ENCODE measurements at regions not wholly inside any gene's neighbourhood (a gene's known extent, or its start where the extent isn't known, plus 50 kb on each side); places are given as distances from the start of the nearest gene placed in this dataset.

DNA sequence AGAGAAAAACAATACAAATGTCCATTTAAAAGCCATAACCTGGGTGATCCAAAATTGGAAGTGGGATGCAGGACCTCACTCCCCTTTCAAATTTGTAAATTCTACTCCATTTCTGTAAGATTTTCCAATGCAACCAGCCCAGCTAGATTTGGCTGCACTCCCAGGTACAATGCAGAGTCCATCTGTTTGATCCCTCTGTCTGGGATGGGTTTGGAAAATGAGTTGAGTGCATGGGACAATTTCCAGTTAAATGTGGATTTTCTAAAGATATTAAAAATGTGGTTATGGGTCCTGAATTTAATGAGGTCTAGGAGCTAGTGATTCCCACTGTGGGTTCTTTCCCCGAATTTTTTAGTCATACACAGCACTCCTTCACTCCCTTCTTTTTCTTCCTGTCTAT is 104.0 kb upstream of the ATP10B start:
- H3K9me3 ChIP-seq (ENCODE audit: control insufficient read depth, insufficient read depth, low read length), result no peaks in the 10 kb centered on the region
- POLR2A ChIA-PET, result no interaction called here
- DNase-seq (ENCODE audit: low read depth, low spot score), result no peak
- CTCF ChIA-PET, result no interaction called here
- TF ChIP-seq, protein P1, sequence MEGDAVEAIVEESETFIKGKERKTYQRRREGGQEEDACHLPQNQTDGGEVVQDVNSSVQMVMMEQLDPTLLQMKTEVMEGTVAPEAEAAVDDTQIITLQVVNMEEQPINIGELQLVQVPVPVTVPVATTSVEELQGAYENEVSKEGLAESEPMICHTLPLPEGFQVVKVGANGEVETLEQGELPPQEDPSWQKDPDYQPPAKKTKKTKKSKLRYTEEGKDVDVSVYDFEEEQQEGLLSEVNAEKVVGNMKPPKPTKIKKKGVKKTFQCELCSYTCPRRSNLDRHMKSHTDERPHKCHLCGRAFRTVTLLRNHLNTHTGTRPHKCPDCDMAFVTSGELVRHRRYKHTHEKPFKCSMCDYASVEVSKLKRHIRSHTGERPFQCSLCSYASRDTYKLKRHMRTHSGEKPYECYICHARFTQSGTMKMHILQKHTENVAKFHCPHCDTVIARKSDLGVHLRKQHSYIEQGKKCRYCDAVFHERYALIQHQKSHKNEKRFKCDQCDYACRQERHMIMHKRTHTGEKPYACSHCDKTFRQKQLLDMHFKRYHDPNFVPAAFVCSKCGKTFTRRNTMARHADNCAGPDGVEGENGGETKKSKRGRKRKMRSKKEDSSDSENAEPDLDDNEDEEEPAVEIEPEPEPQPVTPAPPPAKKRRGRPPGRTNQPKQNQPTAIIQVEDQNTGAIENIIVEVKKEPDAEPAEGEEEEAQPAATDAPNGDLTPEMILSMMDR (IDR thresholded peaks at IDR 0.05; ENCODE audit: low read depth, low read length), result no peak
- H3K27me3 ChIP-seq (ENCODE audit: control insufficient read depth, insufficient read depth, low read length), result no peaks in the 10 kb centered on the region
- H3K27ac ChIP-seq (ENCODE audit: low read depth, low read length), result no peak overlapping the region
- H3K4me3 ChIP-seq (ENCODE audit: low read depth, low read length), result no peak overlapping the region

DNA sequence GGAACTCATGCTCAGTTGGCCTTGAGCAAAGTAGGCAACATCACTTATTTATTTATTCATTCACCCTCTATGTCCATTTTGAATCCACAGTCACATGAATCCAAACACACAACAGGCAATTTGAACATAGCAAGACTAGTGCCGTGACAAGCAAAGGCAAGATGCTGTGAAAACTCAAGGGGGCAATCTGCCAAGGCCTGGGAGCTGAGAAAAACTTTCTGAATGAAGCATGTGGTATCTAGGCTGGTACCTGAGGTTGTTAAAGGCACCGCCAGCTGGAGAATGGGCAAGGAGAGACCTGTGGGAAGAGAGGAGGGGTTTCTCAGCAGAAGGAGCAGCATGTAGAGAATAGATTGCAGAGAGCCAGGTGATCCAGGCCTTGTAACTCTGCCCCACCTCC is 98.3 kb upstream of the ATP10B start:
- Histone ChIP-seq H3K4me3 (ENCODE audit: low read depth, low read length) (no peak overlapping the region), H3K27ac (ENCODE audit: low read depth, low read length) (no peak overlapping the region), H3K27me3 (ENCODE audit: control insufficient read depth, insufficient read depth, low read length) (no peaks in the 10 kb centered on the region), H3K9me3 (ENCODE audit: control insufficient read depth, insufficient read depth, low read length) (no peaks in the 10 kb centered on the region; the same call in 1 of the 2 replicates)
- TF ChIP-seq, protein P1 (IDR thresholded peaks at IDR 0.05; ENCODE audit: low read depth, low read length), result no peak
- DNase-seq (ENCODE audit: low read depth, low spot score), result no peak
- POLR2A ChIA-PET, result no interaction called here
- CTCF ChIA-PET, result no interaction called here

DNA sequence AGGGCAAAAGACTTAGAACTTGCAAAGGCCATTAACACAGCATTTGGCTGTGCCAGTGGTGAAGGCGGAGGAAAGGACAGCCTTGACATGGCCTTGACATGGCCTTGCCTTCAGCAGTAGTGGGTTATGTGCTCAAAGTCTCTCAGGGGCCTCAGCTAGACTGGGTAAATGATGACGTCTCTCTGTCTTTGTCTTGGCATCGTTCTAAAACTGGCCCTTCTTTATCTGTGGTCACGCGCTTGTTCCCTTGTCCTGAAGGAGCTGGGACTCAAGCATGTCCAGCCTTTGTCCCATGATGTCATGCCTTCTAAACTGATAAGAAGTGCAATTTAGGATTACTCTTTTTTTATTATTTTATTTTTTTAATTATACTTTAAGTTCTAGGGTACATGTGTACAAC is 88.7 kb upstream of the ATP10B start:
- ChIA-PET POLR2A (no interaction called here), CTCF (no interaction called here)
- Histone ChIP-seq H3K4me3 (ENCODE audit: low read depth, low read length) (no peak overlapping the region), H3K9me3 (ENCODE audit: control insufficient read depth, insufficient read depth, low read length) (peaks cover 14% of the 10 kb centered on the region; the same call in 1 of the 2 replicates), H3K27me3 (ENCODE audit: control insufficient read depth, insufficient read depth, low read length) (no peaks in the 10 kb centered on the region), H3K27ac (ENCODE audit: low read depth, low read length) (no peak overlapping the region)
- TF ChIP-seq, protein P1 (IDR thresholded peaks at IDR 0.05; ENCODE audit: low read depth, low read length), result no peak
- no peak for DNase-seq (ENCODE audit: low read depth, low spot score)

DNA sequence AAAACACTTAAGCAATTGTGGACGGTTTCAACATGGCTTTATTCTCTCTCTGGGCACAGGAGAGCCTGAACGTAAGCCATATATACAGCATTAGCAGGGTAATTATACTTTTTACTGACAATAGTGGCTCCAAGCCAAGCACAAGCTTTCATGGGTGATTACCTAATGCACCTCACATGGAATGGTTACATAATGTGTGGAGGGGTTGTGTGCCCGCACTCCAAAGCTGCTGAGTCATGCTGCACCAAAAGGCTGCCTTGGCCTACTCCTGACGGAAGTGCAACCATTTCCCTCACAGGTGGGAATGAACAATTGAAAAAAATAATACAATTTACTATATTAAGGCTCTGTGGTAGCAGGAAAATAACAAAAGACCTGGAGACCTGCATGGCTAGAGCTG is 86.5 kb upstream of the ATP10B start:
- Histone ChIP-seq H3K4me3 (ENCODE audit: low read depth, low read length) (no peak overlapping the region), H3K9me3 (ENCODE audit: control insufficient read depth, insufficient read depth, low read length) (peaks cover 21% of the 10 kb centered on the region), H3K27me3 (ENCODE audit: control insufficient read depth, insufficient read depth, low read length) (no peaks in the 10 kb centered on the region), H3K27ac (ENCODE audit: low read depth, low read length) (no peak overlapping the region)
- no peak for DNase-seq (ENCODE audit: low read depth, low spot score)
- CTCF ChIA-PET, result no interaction called here
- POLR2A ChIA-PET, result no interaction called here
- TF ChIP-seq, protein P1 (IDR thresholded peaks at IDR 0.05; ENCODE audit: low read depth, low read length), result no peak

DNA sequence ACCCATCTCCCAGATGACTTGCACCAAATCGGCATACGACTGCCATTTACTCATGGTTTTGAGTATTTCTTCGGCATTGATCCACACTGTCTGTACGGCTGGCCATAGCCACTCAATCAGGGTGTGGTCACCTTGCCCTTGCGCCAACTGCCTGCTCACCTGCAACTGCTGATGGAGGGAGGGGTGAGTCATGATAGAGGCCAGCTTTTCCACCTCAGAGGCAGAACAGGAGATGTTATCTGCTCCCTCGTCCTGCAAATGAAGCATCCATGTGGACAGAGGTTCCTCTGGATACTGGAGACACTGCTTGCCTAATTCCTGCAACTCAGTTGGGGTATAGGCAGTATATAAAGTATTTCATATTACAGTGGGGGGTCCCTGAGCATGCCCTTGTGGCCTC is 85.6 kb upstream of the ATP10B start:
- H3K9me3 ChIP-seq (ENCODE audit: control insufficient read depth, insufficient read depth, low read length), result peaks cover 21% of the 10 kb centered on the region
- POLR2A ChIA-PET, result no interaction called here
- TF ChIP-seq, protein P1 (IDR thresholded peaks at IDR 0.05; ENCODE audit: low read depth, low read length), result no peak
- no peak overlapping the region for H3K27ac ChIP-seq (ENCODE audit: low read depth, low read length)
- DNase-seq (ENCODE audit: low read depth, low spot score), result no peak
- H3K4me3 ChIP-seq (ENCODE audit: low read depth, low read length), result no peak overlapping the region
- CTCF ChIA-PET, result no interaction called here
- H3K27me3 ChIP-seq (ENCODE audit: control insufficient read depth, insufficient read depth, low read length), result no peaks in the 10 kb centered on the region
